C4-2B (cell line): ENCODE measurements at regions not wholly inside any gene's neighbourhood (a gene's known extent, or its start where the extent isn't known, plus 50 kb on each side); places are given as distances from the start of the nearest gene placed in this dataset.
"Not testable (repeated sequence)": the region's sequence is repeated elsewhere in the genome, so short reads cannot be mapped to it uniquely, and the experiment has no call there.

Experiments
- CTCF ChIP-seq: fragments of 450-650 bp; conservative IDR thresholded peaks from 2 replicates; pipeline ENCODE4 v1.5.1; 2017; ENCODE audit warnings: mild to moderate bottlenecking
- ZFX ChIP-seq: fragments of 450-650 bp; IDR thresholded peaks from 2 replicates; pipeline ENCODE4 v1.6.1; 2017

- TF ChIP-seq CTCF, ZFX: not testable (repeated sequence)
Observed at GRCh38 chr11:49560593-49560992, 352.2 kb upstream of the FOLH1 start.
